ENCODE measurements at regions not wholly inside any gene's neighbourhood (a gene's known extent, or its start where the extent isn't known, plus 50 kb on each side); places are given as distances from the start of the nearest gene placed in this dataset.

DNA sequence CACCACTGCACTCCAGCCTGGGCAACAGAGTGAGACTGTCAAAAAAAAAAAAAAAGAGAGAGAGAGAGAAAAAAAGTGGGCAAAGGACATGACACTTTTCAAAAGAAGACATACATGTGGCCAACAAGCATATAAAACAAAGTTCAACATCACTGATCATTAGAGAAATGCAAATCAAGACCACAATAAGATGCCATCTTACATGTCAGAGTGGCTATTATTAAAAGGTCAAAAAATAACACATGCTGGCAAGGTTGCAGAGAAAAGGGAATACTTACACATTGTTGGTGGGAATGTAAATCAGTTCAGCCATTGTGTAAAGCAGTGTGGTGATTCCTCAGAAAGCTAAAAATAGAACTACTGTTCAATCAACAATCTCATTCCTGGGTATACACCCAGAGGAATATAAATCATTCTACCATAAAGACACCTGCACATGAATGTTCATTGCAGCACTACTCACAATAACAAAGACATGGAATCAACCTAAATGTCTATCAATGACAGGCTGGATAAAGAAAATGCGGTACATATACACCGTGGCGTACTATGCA lies 94.9 kb upstream of the TRIM2 start:
- DNase-seq = no peak

DNA sequence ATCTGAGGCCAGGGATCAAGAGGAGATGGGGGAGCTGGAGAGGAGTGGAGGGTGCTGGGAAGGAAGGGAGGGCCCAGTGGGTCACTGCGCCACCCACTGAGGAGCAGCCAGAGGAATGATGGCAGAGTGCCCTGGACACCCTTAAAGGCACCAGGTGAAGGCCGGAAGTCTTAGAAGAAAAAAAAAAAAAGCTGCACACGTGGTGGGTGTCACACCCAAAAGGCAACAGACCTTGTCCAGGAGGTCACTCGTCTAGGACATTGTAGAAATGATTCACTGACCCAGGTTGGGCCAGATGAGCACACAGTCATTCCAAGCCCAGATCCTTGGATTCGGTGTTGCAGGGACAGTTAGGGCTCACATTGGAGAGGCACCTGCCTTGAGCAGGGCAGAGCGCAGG lies 93.5 kb upstream of the TRIM2 start:
- peak; percentile 54 for DNase-seq

DNA sequence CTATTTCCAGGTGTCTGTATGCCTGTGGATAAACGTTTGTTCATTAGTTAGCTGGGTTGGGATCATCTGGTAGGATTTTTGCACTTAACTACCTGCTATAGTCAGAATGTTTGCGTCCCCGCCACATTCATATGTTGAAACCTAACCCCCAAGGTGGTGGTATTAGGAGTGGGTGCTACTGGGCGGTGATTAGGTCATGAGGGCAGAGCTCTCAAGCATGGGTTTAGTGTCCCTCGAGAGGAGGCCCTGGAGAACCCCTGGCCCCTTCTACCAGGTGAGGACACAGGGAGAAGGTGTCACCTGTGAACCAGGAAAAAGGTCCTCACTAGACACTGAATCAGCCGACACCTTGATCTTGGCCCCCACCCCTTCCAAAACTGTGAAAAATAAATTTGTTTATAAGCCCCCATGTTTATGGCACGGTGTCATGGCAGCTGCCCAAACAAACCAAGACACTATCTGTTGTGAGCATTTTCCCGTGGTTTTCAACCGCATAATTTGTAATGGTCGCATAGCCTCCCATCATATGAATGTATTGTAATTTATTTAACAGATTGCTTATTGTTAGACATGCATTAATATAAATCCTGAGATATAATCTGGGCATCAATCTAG lies 92.7 kb upstream of the TRIM2 start:
- DNase-seq = peak; percentile 53

DNA sequence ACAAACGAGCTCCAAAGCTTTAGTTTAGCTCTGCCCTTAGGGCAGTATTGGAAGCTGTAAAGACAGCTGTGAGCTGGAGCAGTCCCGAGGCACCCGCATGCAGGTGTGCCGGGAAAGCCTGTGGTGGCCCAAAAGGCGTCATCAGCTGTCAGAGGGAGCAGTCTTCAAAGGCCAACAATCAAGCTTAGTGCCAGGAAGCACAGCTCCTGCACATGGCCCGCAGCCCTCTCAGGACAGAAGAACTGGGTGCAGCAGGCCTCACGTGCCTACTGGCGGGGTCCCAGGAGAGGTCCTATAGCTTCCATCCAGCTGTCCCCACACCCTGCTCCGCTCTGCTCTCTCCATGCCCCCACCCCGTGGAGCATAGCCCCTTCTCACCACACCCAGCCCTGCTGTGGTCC lies 92.2 kb upstream of the TRIM2 start:
- DNase-seq = peak; percentile 62

- peak; percentile 53 for DNase-seq
These were observed 91.0 kb upstream of the TRIM2 start for GRCh38 chr4:153113061-153113837.

- DNase-seq = peak; percentile 60
These were observed 90.5 kb upstream of the TRIM2 start for GRCh38 chr4:153113838-153114105.

GRCh38 chr4:153114771-153115321 lies 89.4 kb upstream of the TRIM2 start:
- peak; percentile 67 for DNase-seq

DNA sequence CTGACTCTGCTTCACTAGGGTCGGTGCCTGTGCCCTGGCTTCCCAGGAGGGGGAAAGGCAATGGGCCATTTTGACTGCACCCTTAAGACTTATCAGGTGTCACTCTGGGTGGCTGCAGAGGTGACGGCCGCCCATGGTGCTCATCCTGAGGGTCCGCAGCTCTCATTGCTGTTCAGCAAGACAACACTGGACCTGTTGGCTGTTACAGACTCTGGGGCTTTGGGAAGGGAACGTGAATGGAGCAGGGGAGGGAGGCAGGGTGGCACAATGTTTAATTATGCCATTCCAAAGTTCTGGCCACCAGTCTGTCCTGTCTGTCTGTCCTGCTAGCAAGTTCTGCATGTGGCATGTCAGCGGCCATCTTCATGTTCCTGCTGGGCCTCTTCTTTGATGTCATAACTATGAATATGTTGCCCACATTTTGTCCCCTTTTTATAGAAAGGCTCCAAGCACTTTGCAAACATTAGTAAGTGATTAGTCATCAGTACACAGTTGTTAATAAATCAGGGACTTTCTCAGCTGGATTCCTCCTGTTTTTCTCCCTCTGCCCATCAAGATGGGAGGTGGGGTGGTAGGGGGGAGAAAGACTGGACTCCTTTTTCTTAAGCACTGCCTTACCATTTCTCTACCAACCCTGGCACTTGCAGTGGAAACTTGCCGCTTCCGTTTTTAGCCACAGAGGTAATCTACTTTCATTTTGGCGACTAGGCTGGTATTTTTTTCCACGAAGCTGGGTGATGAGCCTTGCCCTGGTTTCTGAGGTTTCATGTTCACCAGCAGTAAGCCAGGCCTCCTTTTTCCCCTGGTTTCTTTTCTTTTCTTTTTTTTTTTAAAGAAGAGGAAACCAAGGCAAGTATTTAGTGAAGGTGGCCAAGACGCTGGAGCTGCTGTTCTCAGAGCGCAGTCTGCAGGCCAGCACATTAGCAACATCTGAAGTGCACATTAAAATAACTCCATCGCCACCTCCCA lies 88.6 kb upstream of the TRIM2 start:
- peak; percentile 83 for DNase-seq

DNA sequence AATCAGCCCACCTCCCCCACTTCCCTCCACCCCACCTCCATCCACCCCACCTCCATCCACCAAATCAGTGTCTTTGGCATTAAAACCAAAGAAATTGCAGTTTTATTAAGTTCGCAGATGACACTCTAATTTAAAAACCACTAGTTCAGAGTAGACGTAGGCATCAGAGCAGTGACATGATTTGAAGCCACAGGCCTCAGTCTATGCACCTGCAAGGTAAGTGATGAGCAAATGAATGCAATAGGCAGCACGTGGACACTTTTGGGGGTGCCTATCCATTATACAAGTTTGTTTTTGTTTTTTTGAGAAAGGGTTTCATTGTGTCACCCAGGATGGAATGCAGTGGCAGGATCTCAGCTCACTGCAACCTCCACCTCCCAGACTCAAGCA lies 88.0 kb upstream of the TRIM2 start:
- DNase-seq = no peak

- no peak for DNase-seq
These were observed 87.4 kb upstream of the TRIM2 start for GRCh38 chr4:153116801-153117200.

- peak; percentile 13 for DNase-seq
These were observed 86.7 kb upstream of the TRIM2 start for GRCh38 chr4:153117554-153117953.

GRCh38 chr4:153119626-153120025 lies 84.6 kb upstream of the TRIM2 start:
- DNase-seq = peak; percentile 40

DNA sequence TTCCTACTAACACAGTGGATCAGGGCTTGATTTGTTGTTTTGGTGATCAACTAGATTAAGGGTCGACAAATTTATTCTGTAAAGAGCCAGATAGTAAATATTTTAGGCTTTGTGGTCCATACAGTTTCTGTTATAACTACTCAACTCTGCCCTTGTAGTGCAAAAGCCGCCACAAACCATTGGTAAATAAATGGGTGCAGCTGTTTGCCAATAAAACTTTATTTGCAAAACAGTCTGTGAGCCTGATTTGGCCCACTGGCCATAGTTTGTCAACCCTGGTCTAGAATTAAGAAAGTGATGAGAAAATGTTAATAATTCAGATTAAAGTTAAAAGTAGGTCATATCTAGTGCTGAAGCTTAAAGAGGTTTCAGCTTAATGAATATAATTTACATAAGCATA lies 84.0 kb upstream of the TRIM2 start:
- no peak for DNase-seq

DNA sequence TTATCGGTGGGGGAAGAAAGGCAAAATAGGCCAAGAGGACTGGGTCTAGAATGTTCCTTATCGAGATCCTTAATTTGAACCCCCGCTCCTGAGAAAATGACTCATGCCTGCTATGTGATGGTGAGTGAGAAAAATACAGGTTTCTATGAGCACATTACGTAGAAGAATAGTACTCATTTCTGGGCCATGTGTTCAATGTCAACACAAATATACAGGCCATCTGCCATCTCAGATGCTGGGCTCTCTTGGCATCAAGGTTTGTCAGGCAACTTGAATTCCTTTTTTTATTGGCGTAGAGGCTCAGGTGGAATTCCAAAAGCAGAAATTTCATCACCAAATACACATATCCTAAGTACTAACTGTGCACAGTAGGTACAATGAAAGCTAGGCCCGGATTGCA lies 81.4 kb upstream of the TRIM2 start:
- DNase-seq = peak; percentile 11

GRCh38 chr4:153126137-153126536 lies 78.1 kb upstream of the TRIM2 start:
- DNase-seq = peak; percentile 50

- DNase-seq = peak; percentile 92
These were observed 76.3 kb upstream of the TRIM2 start for GRCh38 chr4:153127760-153128494.

DNA sequence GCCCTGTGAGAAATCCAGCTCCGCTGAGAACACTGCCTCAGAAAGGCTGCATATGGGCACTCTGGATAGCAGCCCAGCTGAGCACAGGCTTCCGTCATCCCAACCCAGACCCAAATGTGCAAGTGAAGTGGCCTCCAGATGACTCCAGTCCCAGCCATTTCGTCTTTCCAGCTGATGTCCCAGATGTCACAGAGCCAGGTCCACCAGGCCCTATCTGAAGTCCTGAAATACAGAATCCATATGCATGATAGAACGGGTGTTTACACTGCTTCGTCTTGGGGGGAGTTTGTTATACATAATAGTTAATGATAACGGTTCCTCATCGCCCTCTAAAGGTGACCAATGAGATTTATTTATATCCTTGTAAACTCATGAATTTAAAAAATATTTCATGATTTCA lies 72.6 kb upstream of the TRIM2 start:
- no peak for DNase-seq

- no peak for DNase-seq
These were observed 67.1 kb upstream of the TRIM2 start for GRCh38 chr4:153137159-153137558.

DNA sequence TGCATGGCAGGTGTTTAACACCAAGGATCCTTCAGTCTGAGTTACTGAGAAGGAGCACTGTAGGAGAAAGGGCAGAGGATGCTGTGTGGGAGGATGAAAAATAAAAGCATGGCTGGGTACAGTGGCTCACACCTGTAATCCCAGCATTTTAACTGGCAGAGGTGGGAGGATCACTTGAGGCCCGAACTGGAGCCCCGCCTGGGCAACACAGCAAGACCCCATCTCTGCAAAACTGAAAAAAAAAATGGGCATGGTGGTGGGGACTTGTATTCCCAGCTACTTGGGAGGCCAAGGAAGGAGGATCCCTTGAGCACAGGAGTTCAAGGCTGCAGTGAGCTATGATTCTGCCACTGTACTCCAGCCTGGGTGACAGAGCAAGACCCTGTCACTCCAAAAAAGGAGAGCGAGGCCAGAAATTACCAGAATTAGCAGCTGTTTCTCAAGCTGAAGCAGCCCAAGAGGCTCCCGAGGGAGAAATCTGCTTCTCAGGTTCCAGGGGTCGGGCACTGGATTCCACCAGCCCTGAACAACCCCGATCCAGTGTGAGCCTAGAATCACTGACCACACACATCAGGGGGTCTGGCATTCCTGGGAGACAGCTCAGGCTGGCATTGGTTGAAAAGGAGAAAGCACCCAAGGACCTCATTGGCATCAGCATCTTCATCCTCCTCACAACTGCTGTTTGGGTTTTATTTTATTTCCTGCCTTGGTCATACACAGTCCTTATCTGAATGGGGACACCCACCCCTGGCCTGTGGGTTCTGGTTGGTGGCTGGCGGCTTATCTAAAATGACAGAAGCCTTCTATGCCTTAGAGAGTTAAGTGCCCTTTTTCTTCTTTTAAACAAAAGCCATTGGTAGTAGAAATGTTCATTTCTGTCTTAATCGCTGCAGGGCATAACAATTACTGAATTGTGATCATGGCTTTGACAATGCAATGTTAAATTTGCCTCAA lies 66.3 kb upstream of the TRIM2 start:
- no peak for DNase-seq

- DNase-seq = no peak
These were observed 65.5 kb upstream of the TRIM2 start for GRCh38 chr4:153138736-153139135.

GRCh38 chr4:153140294-153140693 lies 63.9 kb upstream of the TRIM2 start:
- DNase-seq = no peak
